Stimulated activated CD4-positive, alpha-beta T cell treated with anti-CD3 and anti-CD28 coated beads, Interleukin-15, amount 100 ng/mL, for 24 hours (primary cell): ENCODE measurements at regions not wholly inside any gene's neighbourhood (a gene's known extent, or its start where the extent isn't known, plus 50 kb on each side); places are given as distances from the start of the nearest gene placed in this dataset.
"Not testable (repeated sequence)": the region's sequence is repeated elsewhere in the genome, so short reads cannot be mapped to it uniquely, and the experiment has no call there.

Source experiments
- DNase-seq: peaks from one replicate; pipeline ENCODE4 v3.0.0-alpha.2; 2020

GRCh38 chrX:117458243-117458968, 658.2 kb downstream of the KLHL13 start:
- DNase-seq, result no peak

GRCh38 chrX:117455787-117456186, 660.8 kb downstream of the KLHL13 start:
- no peak for DNase-seq

- DNase-seq, result no peak
These were observed 687.1 kb downstream of the KLHL13 start for GRCh38 chrX:117429501-117429900.

- no peak for DNase-seq
These were observed 709.0 kb downstream of the KLHL13 start for GRCh38 chrX:117407449-117408150.

- no peak for DNase-seq
These were observed 715.8 kb downstream of the KLHL13 start for GRCh38 chrX:117400839-117401238.

- DNase-seq, result no peak
These were observed 716.6 kb downstream of the KLHL13 start for GRCh38 chrX:117400005-117400404.

- DNase-seq, result no peak
These were observed 718.8 kb downstream of the KLHL13 start for GRCh38 chrX:117397844-117398243.

- DNase-seq, result not testable (repeated sequence)
These were observed 722.0 kb downstream of the KLHL13 start for GRCh38 chrX:117394506-117395070.

GRCh38 chrX:117392360-117392759, 724.2 kb downstream of the KLHL13 start:
- not testable (repeated sequence) for DNase-seq

- no peak for DNase-seq
These were observed 740.1 kb downstream of the KLHL13 start for GRCh38 chrX:117376460-117376859.

GRCh38 chrX:117335209-117335608, 781.4 kb downstream of the KLHL13 start:
- DNase-seq, result no peak

GRCh38 chrX:117327373-117327772, 789.2 kb downstream of the KLHL13 start:
- DNase-seq, result no peak

GRCh38 chrX:117325706-117326105, 790.9 kb downstream of the KLHL13 start:
- no peak for DNase-seq

- DNase-seq, result no peak
These were observed 811.3 kb downstream of the KLHL13 start for GRCh38 chrX:117305168-117305766.

- no peak for DNase-seq
These were observed 815.5 kb downstream of the KLHL13 start for GRCh38 chrX:117301086-117301485.

- no peak for DNase-seq
These were observed 824.9 kb downstream of the KLHL13 start for GRCh38 chrX:117291760-117292159.

- DNase-seq, result no peak
These were observed 812.2 kb upstream of the CT83 start for GRCh38 chrX:117274965-117275364.
